GM19351 (cell line): ENCODE measurements at regions not wholly inside any gene's neighbourhood (a gene's known extent, or its start where the extent isn't known, plus 50 kb on each side); places are given as distances from the start of the nearest gene placed in this dataset.
"Not testable (repeated sequence)": the region's sequence is repeated elsewhere in the genome, so short reads cannot be mapped to it uniquely, and the experiment has no call there.

ENCODE experiments used
- ATAC-seq: cut with Tn5 transposase; IDR thresholded peaks from one replicate; pipeline ENCODE4 v1.9.1; 2021; ENCODE audit warnings: mild to moderate bottlenecking, moderate library complexity; ENCODE audit not compliant: unreplicated experiment

DNA sequence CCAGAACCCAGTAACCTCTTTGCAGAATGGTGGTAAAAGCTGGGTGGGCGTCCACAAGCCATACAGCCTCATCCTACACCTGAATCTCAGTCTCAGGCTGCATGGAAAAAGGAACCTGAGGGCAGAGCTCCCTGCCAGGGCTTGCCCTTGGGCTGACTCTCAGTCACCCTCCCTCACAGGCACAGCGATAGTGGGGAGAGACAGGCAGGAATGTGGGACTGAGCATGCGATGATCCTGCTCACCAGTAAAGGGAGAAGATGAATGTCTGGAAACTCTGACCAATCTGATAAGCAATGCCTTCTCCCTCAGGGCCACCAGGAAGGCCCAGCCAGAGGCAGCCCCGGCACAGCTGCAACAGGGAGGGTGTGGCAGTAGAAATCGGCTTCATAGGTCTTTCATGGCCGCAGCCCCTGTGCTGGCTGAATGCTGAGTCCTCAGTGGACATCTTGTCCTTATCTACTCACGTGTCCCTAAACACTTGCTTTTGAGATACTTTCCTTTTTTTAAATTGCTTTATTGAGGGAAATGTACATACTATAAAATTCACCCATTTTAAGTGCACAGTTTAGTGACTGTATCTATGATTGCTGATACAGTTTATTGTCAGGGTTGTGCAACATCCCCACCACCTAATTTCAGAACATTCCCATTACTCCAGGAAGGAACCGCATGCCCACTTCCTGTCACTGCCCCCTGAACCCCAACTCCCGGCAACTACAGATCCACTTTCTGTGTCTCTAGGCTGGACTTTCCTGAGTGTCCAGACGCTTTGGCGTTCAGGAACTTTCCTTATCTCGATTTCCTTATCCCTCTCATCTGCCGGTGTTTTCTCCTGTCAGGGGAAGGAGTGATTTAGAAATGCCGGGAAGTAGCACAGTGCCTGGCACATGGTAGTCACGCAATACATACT, 258.1 kb downstream of the PCNX1 start:
- no peak for ATAC-seq

DNA sequence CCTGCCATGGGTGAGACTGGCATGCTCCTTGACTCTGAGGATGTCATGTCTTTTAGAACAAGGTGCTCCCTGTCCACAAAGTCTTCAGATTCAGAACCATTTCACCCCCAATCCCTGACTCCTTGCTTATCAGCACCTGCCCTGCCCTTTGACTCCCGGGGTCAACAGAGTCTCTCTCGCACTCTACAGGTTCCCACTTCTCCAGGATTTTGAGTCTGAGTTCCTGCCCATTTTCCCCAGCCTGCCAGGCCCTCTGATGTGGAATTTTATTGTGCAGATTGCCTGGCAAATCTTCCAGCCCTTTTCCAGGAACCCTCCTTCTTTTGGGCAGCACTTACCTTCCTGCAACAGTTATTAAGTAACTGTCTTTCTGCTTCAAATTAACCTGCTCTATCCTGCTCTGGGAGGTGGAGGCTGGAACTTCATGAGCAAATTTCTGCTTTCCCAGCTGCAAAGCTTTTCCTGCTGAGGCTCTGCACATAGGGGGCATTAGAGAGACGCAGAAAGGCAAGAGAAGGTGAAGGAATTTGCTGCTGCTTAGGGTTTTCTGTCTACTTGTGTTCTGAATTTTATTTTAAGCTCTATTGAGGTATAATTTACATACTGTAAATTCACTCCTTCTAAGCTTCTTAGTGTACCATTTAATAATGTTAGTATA, 259.1 kb downstream of the PCNX1 start:
- ATAC-seq: no peak

- ATAC-seq: not testable (repeated sequence)
These were observed 260.2 kb downstream of the PCNX1 start for GRCh38 chr14:71167325-71167950.

DNA sequence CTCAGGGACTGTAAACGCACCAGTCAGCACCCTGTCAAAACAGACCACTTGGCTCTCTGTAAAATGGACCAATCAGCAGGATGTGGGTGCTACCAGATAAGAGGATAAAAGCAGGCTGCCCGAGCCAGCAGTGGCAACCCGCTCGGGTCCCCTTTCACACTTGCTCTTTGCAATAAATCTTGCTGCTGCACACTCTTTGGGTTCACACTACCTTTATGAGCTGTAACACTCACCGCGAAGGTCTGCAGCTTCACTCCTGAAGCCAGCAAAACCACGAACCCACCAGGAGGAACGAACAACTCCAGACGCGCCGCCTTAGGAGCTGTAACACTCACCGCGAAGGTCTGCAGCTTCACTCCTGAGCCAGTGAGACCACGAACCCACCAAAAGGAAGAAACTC, 260.9 kb downstream of the PCNX1 start:
- ATAC-seq: not testable (repeated sequence)

DNA sequence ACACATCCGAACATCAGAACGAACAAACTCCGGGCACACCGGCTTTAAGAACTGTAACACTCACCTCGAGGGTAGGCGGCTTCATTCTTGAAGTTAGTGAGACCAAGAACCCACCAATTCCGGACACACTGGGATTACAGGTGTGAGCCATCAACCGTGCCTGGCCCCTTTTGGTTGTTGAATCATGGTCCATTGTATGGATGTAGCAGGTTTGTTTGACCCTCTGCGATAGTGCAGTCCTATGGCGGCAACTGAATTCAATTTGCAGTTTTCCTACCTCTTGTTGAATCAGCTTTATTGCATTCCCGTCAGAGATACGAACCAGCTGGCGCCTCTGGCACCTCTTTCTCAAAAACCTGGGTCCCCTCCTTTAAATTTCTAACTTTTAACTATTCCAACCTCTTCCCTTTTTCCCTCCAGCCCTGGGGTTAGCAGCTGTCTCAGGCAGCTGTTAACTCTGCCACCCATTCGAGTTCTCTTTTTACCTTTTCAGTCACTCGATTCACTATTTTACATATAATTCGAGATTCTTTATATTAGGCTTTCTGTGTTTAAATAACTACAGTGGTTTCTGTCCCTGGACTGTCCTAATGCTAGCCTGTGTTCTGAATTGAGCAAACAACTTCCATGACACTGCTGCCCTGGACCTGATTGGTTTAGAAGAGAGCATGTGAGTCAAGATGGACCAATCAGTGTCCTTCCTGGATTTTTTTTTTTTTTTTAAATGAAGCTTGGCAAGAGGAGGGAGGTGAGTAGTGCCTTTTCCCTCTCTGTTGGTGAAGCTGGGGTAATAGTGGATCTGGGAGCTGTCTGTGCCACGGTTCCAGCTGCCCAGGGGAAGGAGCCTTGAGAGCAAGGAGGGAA, 261.5 kb downstream of the PCNX1 start:
- ATAC-seq: no peak

DNA sequence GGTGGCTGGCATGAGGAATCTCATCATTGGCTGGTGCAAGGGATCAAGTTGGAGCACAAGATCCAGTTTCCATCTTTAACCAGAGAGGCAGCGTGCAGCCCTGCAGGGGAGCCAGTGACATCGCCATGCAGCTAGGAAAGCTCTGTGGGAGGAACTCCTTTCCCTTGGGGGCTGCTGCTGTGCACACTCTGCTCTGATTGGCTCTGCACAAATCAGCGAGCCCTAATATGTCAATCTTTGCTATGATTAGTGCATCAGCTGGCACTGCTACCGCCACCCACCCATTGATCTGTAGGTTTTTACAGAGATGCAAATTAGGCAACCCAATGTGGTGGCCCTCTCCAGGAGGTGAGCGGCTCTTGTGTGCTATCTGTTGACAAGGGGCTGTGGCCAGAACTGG, 262.6 kb downstream of the PCNX1 start:
- ATAC-seq: no peak

DNA sequence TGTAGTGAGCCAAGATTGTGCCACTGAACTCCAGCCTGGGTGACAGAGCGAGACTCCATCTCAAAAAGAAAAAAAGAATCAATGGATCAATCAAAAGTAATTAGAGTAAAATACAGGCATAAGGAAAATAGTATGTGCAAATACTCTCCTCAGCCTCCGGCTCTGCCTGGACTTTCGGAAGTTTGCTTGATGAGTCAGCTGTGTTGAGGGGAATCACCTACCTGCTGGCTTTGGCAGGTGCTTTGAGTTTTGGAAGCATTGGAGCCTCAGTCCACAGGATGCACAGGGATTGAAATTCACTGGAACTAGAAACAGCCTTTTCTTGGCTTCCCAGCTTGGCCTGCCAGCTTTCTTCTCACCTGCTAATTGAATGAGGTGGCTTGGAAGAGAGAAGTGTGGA, 268.2 kb downstream of the PCNX1 start:
- ATAC-seq: no peak

DNA sequence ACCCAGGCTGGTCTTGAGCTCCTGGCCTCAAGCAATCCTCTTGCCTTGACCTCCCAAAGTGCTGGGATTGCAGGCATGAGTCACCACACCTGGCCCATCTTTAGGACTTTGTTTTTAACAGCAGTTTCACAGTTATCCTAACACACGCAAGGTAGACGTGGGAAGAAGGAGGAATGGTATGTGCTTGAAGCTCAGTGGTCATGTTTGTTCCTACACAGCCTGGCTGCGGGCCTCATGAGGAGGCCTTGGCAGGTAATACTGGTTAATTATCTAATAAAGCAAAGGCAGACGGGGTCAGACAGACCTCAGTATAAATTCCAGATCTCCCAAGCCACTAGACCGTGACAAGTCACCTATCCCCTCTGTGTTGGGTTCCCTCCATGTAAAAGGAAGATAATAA, 271.8 kb downstream of the PCNX1 start:
- no peak for ATAC-seq

- ATAC-seq: no peak
These were observed 273.1 kb downstream of the PCNX1 start for GRCh38 chr14:71180397-71180796.

DNA sequence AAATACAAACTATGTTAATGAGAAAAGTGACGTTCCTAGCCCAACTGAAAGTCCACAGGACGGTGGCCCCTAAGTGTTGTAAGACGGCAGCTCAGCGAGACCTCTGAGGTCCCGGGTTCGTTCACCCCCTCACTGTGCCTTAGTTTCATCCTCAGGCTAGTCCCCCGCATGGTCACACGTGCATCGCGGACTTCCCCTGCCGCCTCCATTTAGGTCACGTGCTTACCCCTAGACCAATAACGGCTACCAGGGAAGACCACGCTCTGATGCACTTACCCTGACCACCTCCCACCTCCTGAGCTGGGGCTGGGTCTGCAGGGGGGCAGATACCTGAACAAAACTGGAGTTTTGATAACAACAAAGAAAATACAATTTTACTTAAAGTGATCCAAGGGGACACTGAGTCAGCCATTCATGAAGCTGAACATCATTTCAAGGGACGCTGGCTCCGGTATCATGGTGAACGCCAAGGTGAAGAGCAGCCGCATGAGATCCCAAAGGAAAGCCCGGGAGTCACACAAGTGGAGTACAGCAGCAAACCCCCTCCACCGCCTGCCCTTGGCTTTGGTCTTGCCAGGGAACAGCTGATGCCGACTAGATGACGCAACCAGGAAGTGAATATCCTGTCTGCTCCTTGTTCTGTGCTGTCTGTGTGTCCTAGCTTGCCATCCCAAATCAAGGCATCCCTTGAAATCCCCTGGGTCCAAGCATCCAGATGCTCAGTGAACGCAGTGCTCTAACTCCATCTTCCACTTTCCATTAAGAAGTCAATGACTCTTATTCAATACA, 274.1 kb downstream of the PCNX1 start:
- ATAC-seq: no peak

GRCh38 chr14:71183876-71184689, 276.8 kb downstream of the PCNX1 start:
- ATAC-seq: no peak

- ATAC-seq: no peak
These were observed 278.4 kb downstream of the PCNX1 start for GRCh38 chr14:71185637-71186036.

- ATAC-seq: no peak
These were observed 280.5 kb downstream of the PCNX1 start for GRCh38 chr14:71187633-71188356.

DNA sequence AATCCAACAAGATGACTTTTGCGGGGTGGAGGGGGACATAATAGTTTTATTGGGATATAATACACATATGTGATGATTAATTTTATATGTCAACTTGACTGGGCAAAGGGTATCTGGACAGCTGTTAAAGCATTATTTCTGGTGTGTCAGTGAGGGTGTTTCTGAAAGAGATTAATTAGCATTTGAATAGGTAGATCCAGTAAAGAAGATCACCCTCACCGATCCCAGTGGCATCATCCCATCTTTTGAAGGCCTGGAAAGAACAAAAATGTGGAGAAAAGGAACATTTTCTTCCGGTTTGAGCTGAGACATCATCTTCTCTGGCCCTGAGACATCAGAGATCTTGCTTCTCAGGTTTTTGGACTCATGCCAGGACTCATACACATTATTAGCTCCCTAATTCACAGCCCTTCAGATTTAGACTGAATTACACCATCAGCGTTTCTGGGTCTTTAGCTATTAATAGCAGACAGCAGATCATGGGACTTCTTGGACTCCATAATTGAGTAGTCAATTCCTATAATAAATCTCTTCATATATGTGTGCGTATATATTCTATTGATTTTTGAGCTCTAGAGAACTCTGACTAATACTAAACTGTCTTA, 283.6 kb downstream of the PCNX1 start:
- no peak for ATAC-seq

DNA sequence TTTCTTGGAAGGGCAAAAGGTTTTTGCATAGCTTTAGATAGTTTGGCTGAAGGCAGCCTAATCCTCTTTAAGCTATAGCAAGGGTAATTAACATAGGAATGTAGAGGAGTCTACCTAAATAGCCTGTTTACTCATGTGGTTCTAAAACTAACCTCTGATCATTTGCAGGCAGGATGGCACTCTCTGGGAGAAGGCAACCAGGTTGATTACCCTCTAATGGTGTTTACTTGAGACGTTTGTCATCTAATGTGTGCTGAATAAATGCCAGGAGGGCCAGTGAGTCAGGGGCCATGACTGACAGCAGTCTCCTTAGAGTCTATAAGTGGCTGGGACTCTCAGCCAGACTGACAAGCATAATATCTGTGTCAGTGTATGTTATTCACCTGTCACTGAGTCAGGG, 286.4 kb downstream of the PCNX1 start:
- ATAC-seq: no peak

GRCh38 chr14:71194251-71194650, 287.0 kb downstream of the PCNX1 start:
- no peak for ATAC-seq

DNA sequence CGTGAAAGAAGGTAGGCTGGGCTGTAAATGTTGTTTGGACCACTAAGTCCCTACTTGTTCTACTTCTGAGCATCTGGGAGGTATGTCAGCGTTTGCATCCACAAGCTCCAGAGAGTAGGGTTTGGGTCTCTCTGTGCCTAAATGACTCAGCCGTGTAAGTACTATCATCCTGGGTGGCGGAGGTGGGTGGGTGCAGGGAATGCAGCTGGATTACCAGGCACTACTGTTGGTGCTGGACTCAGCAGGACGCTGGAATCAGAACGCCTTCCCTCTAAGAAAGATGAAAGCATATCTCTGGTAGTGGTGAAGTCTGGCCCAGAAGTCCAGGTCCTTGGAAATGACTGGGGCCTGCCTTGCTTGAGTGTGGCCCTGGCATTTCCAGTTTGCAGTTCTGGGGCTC, 289.7 kb downstream of the PCNX1 start:
- ATAC-seq: no peak

DNA sequence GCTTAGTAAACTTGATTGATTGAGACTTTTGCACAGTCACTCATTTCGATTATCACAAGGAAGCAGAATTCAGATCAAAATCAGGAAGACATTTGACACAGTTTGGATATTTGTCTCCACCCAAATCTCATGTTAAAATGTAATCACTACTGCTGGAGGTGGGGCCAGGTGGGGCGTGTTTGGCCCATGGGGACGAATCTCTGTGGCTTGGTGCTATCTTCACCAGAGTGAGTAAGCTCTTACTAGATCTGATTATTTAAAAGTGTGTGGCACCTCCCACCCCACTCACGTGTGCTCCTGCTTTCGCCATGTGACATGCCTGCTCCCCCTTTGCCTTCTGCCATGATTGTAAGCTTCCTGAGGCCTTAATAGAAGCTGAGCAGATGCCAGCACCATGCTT, 291.4 kb downstream of the PCNX1 start:
- ATAC-seq: no peak
